Mammary epithelial cell (primary cell): ENCODE measurements at regions not wholly inside any gene's neighbourhood (a gene's known extent, or its start where the extent isn't known, plus 50 kb on each side); places are given as distances from the start of the nearest gene placed in this dataset.

Experiments used
- CTCF ChIP-seq, 2 donors: IDR thresholded peaks in 1 of 2; conservative IDR thresholded peaks in 1 of 2; 2 replicates each; pipeline ENCODE4 v1.5.1; 2011 to 2012; ENCODE audit warnings: inconsistent platforms in 2 of 2, low read length in 2 of 2, mild to moderate bottlenecking in 2 of 2, control low read depth in 1 of 2, low read depth in 1 of 2; ENCODE audit not compliant: insufficient read depth in 1 of 2; ENCODE audit errors: extremely low read depth in 1 of 2
- EZH2 ChIP-seq: IDR thresholded peaks from 2 replicates; pipeline ENCODE4 v1.6.1; 2012; ENCODE audit warnings: low read length, inconsistent platforms, borderline replicate concordance

GRCh38 chr18:34380326-34380725, 155.6 kb upstream of the NOL4 start:
- TF ChIP-seq CTCF (conservative IDR thresholded peaks at IDR 0.05 in 1 of 2, IDR thresholded peaks at IDR 0.05 in 1 of 2; ENCODE audit: extremely low read depth in 1 of 2, insufficient read depth in 1 of 2, low read depth in 1 of 2, low read length in 2 of 2) = no peak
- TF ChIP-seq EZH2 = no peak
